DMS53 (cell line): ENCODE measurements at regions not wholly inside any gene's neighbourhood (a gene's known extent, or its start where the extent isn't known, plus 50 kb on each side); places are given as distances from the start of the nearest gene placed in this dataset.

Experiments
- DNase-seq: peaks from one replicate; lab custom pipeline; 2025; lab: John Stamatoyannopoulos, UW

- DNase-seq: no peak
Observed at GRCh38 chr5:160511280-160511929, 89.8 kb downstream of the PTTG1 start.
